Neural cell (in vitro differentiated cells): ENCODE measurements at regions not wholly inside any gene's neighbourhood (a gene's known extent, or its start where the extent isn't known, plus 50 kb on each side); places are given as distances from the start of the nearest gene placed in this dataset.

ENCODE experiments used
- H2AFZ ChIP-seq: fragments of 200-600, 300-800 bp; sonication (generic), shearing (Covaris generic); 2 replicates; pipeline ENCODE4 v1.6.0; 2014; ENCODE audit warnings: low read depth, mild to moderate bottlenecking, antibody characterized with exemption, low read length, moderate library complexity
- H3F3A ChIP-seq: fragments of 200-600 bp; shearing (Covaris generic); 2 replicates; pipeline ENCODE4 v1.6.1; 2016; ENCODE audit warnings: mild to moderate bottlenecking, moderate library complexity, mixed read lengths, antibody characterized with exemption, low read length; ENCODE audit not compliant: insufficient read depth, poor library complexity, severe bottlenecking
- H3K27ac ChIP-seq: fragments of 200-600, 300-800 bp; sonication (generic), shearing (Covaris generic); 2 replicates; pipeline ENCODE4 v1.5.1; 2014; ENCODE audit warnings: mild to moderate bottlenecking, low read length, moderate library complexity
- H3K27me3 ChIP-seq: fragments of 300-800, 200-600 bp; sonication (generic), shearing (Covaris generic); 2 replicates; pipeline ENCODE4 v1.6.0; 2014; ENCODE audit warnings: mild to moderate bottlenecking, low read depth, low read length, moderate library complexity; ENCODE audit not compliant: insufficient read depth
- H3K36me3 ChIP-seq: fragments of 300-800, 200-600 bp; sonication (generic), shearing (Covaris generic); 2 replicates; pipeline ENCODE4 v1.5.1; 2014; ENCODE audit warnings: mild to moderate bottlenecking, antibody characterized with exemption, low read length, moderate library complexity; ENCODE audit not compliant: insufficient read depth
- H3K4me2 ChIP-seq: fragments of 300-800, 200-600 bp; sonication (generic), shearing (Covaris generic); 2 replicates; pipeline ENCODE4 v1.6.0; 2014; ENCODE audit warnings: mild to moderate bottlenecking, low read length
- H3K4me3 ChIP-seq: fragments of 300-800, 200-600 bp; sonication (generic), shearing (Covaris generic); 2 replicates; pipeline ENCODE4 v1.5.1; 2014; ENCODE audit warnings: mild to moderate bottlenecking, low read length, moderate library complexity
- H3K79me2 ChIP-seq: fragments of 200-600 bp; shearing (Covaris generic); replicated peaks from 2 replicates; pipeline ENCODE4 v1.6.0; 2014; ENCODE audit warnings: mild to moderate bottlenecking, low read length, moderate library complexity; ENCODE audit not compliant: insufficient read depth
- H3K9ac ChIP-seq: fragments of 300-800, 200-600 bp; sonication (generic), shearing (Covaris generic); 2 replicates; pipeline ENCODE4 v1.6.1; 2016; ENCODE audit warnings: mild to moderate bottlenecking, low read length, mixed read lengths
- H3K9me2 ChIP-seq: fragments of 200-600 bp; shearing (Covaris generic); 2 replicates; pipeline ENCODE4 v1.6.1; 2016; ENCODE audit warnings: mild to moderate bottlenecking, low read length, mixed read lengths; ENCODE audit not compliant: insufficient read depth
- H3K9me3 ChIP-seq: fragments of 200-600, 300-800 bp; sonication (generic), shearing (Covaris generic); 2 replicates; pipeline ENCODE4 v1.6.1; 2016; ENCODE audit warnings: mild to moderate bottlenecking, mixed run types, low read length, moderate library complexity, mixed read lengths
- H4K20me1 ChIP-seq: fragments of 200-600 bp; shearing (Covaris generic); 2 replicates; pipeline ENCODE4 v1.6.1; 2016; ENCODE audit warnings: mild to moderate bottlenecking, mixed run types; ENCODE audit not compliant: insufficient read depth
- EP300 ChIP-seq: fragments of 450-650 bp; conservative IDR thresholded peaks from 2 replicates; pipeline ENCODE4 v1.6.1; 2014; ENCODE audit warnings: antibody characterized with exemption, mild to moderate bottlenecking, moderate library complexity; ENCODE audit not compliant: poor library complexity, severe bottlenecking
- EZH2 ChIP-seq: fragments of 200-600, 300-800 bp; shearing (Covaris generic), sonication (generic); IDR thresholded peaks from 2 replicates; pipeline ENCODE4 v1.6.1; 2014; ENCODE audit warnings: antibody characterized with exemption, low read length, borderline replicate concordance, mild to moderate bottlenecking; ENCODE audit not compliant: insufficient read depth, poor library complexity, severe bottlenecking
- MXI1 ChIP-seq: fragments of 450-650 bp; conservative IDR thresholded peaks from 2 replicates; pipeline ENCODE4 v1.6.1; 2014; ENCODE audit warnings: antibody characterized with exemption, mild to moderate bottlenecking; ENCODE audit not compliant: poor library complexity, severe bottlenecking
- POLR2AphosphoS5 ChIP-seq: IDR thresholded peaks from 2 replicates; pipeline ENCODE4 v1.6.1; 2012
- RAD21 ChIP-seq: fragments of 450-650 bp; conservative IDR thresholded peaks from 2 replicates; pipeline ENCODE4 v1.6.1; 2014; ENCODE audit warnings: antibody characterized with exemption, mild to moderate bottlenecking, moderate library complexity
- SMC3 ChIP-seq: fragments of 450-650 bp; conservative IDR thresholded peaks from 2 replicates; pipeline ENCODE4 v1.6.1; 2014; ENCODE audit warnings: antibody characterized with exemption, mild to moderate bottlenecking, moderate library complexity; ENCODE audit not compliant: poor library complexity
- TAF1 ChIP-seq: IDR thresholded peaks from 2 replicates; pipeline ENCODE4 v1.6.1; 2012; ENCODE audit warnings: low read depth
- TF ChIP-seq, protein P1 (sequence below): fragments of 450-650 bp; IDR thresholded peaks from 2 replicates; pipeline ENCODE4 v1.5.1; 2014; ENCODE audit warnings: antibody characterized with exemption, mild to moderate bottlenecking, moderate library complexity; ENCODE audit not compliant: poor library complexity, severe bottlenecking
- TF ChIP-seq, protein P2 (sequence below): IDR thresholded peaks from 2 replicates; pipeline ENCODE4 v1.6.1; 2012; ENCODE audit warnings: borderline replicate concordance

DNA sequence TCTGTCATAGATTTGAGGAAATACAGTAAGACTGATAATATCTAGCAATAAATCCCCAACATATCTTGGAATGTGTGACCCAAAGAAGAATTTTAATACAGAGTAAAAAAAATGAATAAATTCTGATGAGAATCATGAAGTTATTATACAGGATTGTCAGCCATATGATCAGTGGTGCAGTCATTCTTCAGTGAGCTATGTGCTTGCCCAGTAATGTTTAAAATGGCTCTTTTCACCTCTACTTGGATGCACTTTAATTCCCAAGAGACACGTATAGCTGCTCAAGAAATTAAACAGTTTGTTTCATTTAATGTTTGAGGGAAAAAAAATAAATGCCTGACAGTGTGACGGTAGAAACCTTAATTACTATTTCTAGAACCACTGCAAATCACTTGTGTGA is 215.3 kb upstream of the FAM174A start:
- no peak overlapping the region for H3K9ac ChIP-seq
- peaks cover 6% of the 10 kb centered on the region for H3K9me3 ChIP-seq
- no peak overlapping the region for H2AFZ ChIP-seq
- H3F3A ChIP-seq = no peaks in the 10 kb centered on the region
- H3K79me2 ChIP-seq = no peaks in the 10 kb centered on the region
- H4K20me1 ChIP-seq = no peaks in the 10 kb centered on the region
- no peak overlapping the region for H3K4me2 ChIP-seq
- no peaks in the 10 kb centered on the region for H3K27me3 ChIP-seq
- no peak overlapping the region for H3K27ac ChIP-seq
- H3K4me3 ChIP-seq = no peak overlapping the region
- H3K9me2 ChIP-seq = no peaks in the 10 kb centered on the region
- H3K36me3 ChIP-seq = no peaks in the 10 kb centered on the region
- TF ChIP-seq EZH2 (no peak), TAF1 (no peak), EP300 (no peak), POLR2AphosphoS5 (no peak), MXI1 (no peak), SMC3 (no peak), RAD21 (no peak)
- TF ChIP-seq, protein P1, sequence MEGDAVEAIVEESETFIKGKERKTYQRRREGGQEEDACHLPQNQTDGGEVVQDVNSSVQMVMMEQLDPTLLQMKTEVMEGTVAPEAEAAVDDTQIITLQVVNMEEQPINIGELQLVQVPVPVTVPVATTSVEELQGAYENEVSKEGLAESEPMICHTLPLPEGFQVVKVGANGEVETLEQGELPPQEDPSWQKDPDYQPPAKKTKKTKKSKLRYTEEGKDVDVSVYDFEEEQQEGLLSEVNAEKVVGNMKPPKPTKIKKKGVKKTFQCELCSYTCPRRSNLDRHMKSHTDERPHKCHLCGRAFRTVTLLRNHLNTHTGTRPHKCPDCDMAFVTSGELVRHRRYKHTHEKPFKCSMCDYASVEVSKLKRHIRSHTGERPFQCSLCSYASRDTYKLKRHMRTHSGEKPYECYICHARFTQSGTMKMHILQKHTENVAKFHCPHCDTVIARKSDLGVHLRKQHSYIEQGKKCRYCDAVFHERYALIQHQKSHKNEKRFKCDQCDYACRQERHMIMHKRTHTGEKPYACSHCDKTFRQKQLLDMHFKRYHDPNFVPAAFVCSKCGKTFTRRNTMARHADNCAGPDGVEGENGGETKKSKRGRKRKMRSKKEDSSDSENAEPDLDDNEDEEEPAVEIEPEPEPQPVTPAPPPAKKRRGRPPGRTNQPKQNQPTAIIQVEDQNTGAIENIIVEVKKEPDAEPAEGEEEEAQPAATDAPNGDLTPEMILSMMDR = no peak
- TF ChIP-seq, protein P2, sequence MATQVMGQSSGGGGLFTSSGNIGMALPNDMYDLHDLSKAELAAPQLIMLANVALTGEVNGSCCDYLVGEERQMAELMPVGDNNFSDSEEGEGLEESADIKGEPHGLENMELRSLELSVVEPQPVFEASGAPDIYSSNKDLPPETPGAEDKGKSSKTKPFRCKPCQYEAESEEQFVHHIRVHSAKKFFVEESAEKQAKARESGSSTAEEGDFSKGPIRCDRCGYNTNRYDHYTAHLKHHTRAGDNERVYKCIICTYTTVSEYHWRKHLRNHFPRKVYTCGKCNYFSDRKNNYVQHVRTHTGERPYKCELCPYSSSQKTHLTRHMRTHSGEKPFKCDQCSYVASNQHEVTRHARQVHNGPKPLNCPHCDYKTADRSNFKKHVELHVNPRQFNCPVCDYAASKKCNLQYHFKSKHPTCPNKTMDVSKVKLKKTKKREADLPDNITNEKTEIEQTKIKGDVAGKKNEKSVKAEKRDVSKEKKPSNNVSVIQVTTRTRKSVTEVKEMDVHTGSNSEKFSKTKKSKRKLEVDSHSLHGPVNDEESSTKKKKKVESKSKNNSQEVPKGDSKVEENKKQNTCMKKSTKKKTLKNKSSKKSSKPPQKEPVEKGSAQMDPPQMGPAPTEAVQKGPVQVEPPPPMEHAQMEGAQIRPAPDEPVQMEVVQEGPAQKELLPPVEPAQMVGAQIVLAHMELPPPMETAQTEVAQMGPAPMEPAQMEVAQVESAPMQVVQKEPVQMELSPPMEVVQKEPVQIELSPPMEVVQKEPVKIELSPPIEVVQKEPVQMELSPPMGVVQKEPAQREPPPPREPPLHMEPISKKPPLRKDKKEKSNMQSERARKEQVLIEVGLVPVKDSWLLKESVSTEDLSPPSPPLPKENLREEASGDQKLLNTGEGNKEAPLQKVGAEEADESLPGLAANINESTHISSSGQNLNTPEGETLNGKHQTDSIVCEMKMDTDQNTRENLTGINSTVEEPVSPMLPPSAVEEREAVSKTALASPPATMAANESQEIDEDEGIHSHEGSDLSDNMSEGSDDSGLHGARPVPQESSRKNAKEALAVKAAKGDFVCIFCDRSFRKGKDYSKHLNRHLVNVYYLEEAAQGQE = no peak

DNA sequence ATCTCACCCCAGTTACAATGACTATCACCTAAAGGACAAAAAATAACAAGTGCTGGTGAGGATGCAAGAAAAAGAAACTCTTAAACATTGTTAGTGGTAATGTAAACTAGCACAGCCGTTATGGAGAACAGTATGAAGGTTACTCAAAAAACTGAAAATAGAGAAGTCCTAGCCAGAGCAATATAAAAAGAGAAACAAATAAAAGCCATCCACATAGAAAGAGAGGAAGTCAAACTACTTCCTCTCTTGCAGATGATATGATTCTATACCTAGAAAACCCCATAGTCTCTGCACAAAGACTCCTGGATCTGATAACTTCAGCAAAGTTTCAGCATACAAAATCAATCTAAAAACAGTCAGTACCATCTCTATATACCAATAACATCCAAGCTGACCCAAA is 221.5 kb upstream of the FAM174A start:
- TF ChIP-seq, protein P2 = no peak
- no peak for TF ChIP-seq EZH2
- no peak for TF ChIP-seq EP300
- TF ChIP-seq, protein P1 = no peak
- no peak for TF ChIP-seq MXI1
- TF ChIP-seq TAF1 = no peak
- no peak for TF ChIP-seq RAD21
- TF ChIP-seq POLR2AphosphoS5 = no peak
- Histone ChIP-seq H3K9ac (no peak overlapping the region), H3K9me3 (peaks cover 9% of the 10 kb centered on the region), H3K27me3 (no peaks in the 10 kb centered on the region), H3K9me2 (no peaks in the 10 kb centered on the region), H4K20me1 (no peaks in the 10 kb centered on the region), H3K4me3 (no peak overlapping the region), H3K79me2 (no peaks in the 10 kb centered on the region), H3K4me2 (no peak overlapping the region), H3K36me3 (no peaks in the 10 kb centered on the region), H3K27ac (no peak overlapping the region), H3F3A (no peaks in the 10 kb centered on the region), H2AFZ (no peak overlapping the region)
